Fibroblast of lung (primary cell): ENCODE measurements at regions not wholly inside any gene's neighbourhood (a gene's known extent, or its start where the extent isn't known, plus 50 kb on each side); places are given as distances from the start of the nearest gene placed in this dataset.

ENCODE experiments used
- DNase-seq, 2 donors: peaks; one replicate each; pipeline versions ENCODE4 v3.0.0 to v3.0.0-alpha.2; 2010; ENCODE audit warnings: low read depth in 2 of 2
- H2AFZ ChIP-seq: 2 replicates; pipeline ENCODE4 v1.5.1; 2012; ENCODE audit warnings: low read length, control low read depth, inconsistent platforms
- H3K27ac ChIP-seq: 2 replicates; pipeline ENCODE4 v1.5.1; 2011; ENCODE audit warnings: low read length, control low read depth; ENCODE audit not compliant: insufficient read depth
- H3K27me3 ChIP-seq: 2 replicates; pipeline ENCODE4 v1.5.1; 2011; ENCODE audit warnings: mild to moderate bottlenecking, low read length; ENCODE audit not compliant: control insufficient read depth, insufficient read depth
- H3K36me3 ChIP-seq: 2 replicates; pipeline ENCODE4 v1.5.1; 2011; ENCODE audit warnings: low read length; ENCODE audit not compliant: control insufficient read depth, insufficient read depth
- H3K4me1 ChIP-seq: 2 replicates; pipeline ENCODE4 v1.5.1; 2011; ENCODE audit warnings: low read length; ENCODE audit not compliant: control insufficient read depth, insufficient read depth; ENCODE audit errors: extremely low read depth
- H3K4me2 ChIP-seq: 2 replicates; pipeline ENCODE4 v1.5.1; 2011; ENCODE audit warnings: low read length, control low read depth; ENCODE audit not compliant: insufficient read depth; ENCODE audit errors: extremely low read depth
- H3K4me3 ChIP-seq, 4 experiments: fragments of 200-600 bp in 1 of 4; sonication (generic) in 1 of 4; replicated peaks in 1 of 4; 2 replicates each; pipeline ENCODE4 v1.5.1; 2011 to 2016; ENCODE audit warnings: low read length in 4 of 4, low read depth in 3 of 4, mild to moderate bottlenecking in 3 of 4, control low read depth in 2 of 4, inconsistent platforms in 1 of 4, mixed read lengths in 1 of 4; ENCODE audit not compliant: insufficient read depth in 1 of 4; ENCODE audit errors: control extremely low read depth in 1 of 4
- H3K79me2 ChIP-seq: 2 replicates; pipeline ENCODE4 v1.5.1; 2012; ENCODE audit warnings: mild to moderate bottlenecking, low read length, inconsistent platforms; ENCODE audit not compliant: control insufficient read depth, insufficient read depth
- H3K9ac ChIP-seq: 2 replicates; pipeline ENCODE4 v1.5.1; 2011; ENCODE audit warnings: mild to moderate bottlenecking, low read length, control low read depth; ENCODE audit not compliant: insufficient read depth
- H3K9me3 ChIP-seq: 2 replicates; pipeline ENCODE4 v1.5.1; 2012; ENCODE audit warnings: low read depth, low read length; ENCODE audit not compliant: control insufficient read depth, insufficient read depth
- H4K20me1 ChIP-seq: 2 replicates; pipeline ENCODE4 v1.5.1; 2011; ENCODE audit warnings: low read length; ENCODE audit not compliant: control insufficient read depth, insufficient read depth; ENCODE audit errors: extremely low read depth
- EZH2 ChIP-seq: IDR thresholded peaks from 2 replicates; pipeline ENCODE4 v1.5.1; 2012; ENCODE audit warnings: low read length, control low read depth, mild to moderate bottlenecking; ENCODE audit errors: missing control alignments
- TF ChIP-seq, protein P1 (sequence below), 2 donors: IDR thresholded peaks in 1 of 2; conservative IDR thresholded peaks in 1 of 2; 1 replicate in 1 of 2; 2 replicates in 1 of 2; pipeline ENCODE4 v1.5.1; 2011 to 2012; ENCODE audit warnings: low read length in 2 of 2, control low read depth in 1 of 2, inconsistent platforms in 1 of 2, low read depth in 1 of 2, mild to moderate bottlenecking in 1 of 2

GRCh38 chr9:105911104-105911911 lies 217.0 kb downstream of the TMEM38B start:
- Histone ChIP-seq H3K4me2 (no peak overlapping the region), H3K4me3 (no peak overlapping the region), H3K27ac (no peak overlapping the region), H3K27me3 (no peaks in the 10 kb centered on the region), H3K36me3 (no peaks in the 10 kb centered on the region), H4K20me1 (no peaks in the 10 kb centered on the region), H3K79me2 (no peaks in the 10 kb centered on the region), H3K4me1 (no peaks in the 10 kb centered on the region), H2AFZ (no peak overlapping the region), H3K9me3 (no peaks in the 10 kb centered on the region), H3K9ac (no peak overlapping the region)
- peak in 1 of 2 donors; percentile 40 for DNase-seq
- no peak for TF ChIP-seq EZH2
- TF ChIP-seq, protein P1, sequence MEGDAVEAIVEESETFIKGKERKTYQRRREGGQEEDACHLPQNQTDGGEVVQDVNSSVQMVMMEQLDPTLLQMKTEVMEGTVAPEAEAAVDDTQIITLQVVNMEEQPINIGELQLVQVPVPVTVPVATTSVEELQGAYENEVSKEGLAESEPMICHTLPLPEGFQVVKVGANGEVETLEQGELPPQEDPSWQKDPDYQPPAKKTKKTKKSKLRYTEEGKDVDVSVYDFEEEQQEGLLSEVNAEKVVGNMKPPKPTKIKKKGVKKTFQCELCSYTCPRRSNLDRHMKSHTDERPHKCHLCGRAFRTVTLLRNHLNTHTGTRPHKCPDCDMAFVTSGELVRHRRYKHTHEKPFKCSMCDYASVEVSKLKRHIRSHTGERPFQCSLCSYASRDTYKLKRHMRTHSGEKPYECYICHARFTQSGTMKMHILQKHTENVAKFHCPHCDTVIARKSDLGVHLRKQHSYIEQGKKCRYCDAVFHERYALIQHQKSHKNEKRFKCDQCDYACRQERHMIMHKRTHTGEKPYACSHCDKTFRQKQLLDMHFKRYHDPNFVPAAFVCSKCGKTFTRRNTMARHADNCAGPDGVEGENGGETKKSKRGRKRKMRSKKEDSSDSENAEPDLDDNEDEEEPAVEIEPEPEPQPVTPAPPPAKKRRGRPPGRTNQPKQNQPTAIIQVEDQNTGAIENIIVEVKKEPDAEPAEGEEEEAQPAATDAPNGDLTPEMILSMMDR (conservative IDR thresholded peaks at IDR 0.05 in 1 of 2, IDR thresholded peaks at IDR 0.05 in 1 of 2; ENCODE audit: low read depth in 1 of 2, low read length in 2 of 2) = no peak

DNA sequence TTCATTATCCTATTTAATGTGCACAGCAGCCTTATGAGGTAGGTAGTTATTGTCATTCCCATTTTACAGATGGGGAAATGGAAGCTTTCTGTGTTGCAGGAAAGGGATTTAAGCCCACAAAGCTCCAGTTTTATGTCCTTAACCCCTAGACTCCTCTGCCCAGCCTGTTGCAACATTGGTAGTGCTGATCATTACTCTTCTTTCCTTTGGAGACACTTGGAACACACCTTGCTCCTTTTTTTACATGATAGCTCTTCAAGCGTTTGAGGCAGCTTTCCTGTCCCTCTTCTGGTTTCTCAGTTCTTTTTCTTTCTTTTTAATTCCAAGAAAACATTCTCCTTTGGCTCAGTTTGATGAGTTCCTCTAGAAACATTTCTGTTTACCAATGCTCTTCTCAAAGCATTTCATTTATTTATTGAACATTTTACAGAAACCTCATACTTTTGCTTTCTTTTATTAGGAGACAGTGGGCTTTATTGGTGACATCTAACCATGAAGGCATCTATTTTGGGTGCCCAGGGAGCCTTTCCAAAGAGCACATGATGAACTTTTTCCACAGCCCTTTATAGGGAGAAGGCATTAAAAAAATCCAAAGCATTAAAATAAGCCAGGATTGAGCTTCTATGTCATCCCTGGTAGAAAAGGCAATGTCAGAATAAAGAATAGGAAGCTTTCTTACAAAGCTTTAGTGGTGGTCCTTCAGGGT lies 218.0 kb downstream of the TMEM38B start:
- H3K27me3 ChIP-seq = no peaks in the 10 kb centered on the region
- no peak for DNase-seq
- H3K9ac ChIP-seq = no peak overlapping the region
- no peak overlapping the region for H2AFZ ChIP-seq
- H3K27ac ChIP-seq = no peak overlapping the region
- no peak overlapping the region for H3K4me3 ChIP-seq
- TF ChIP-seq EZH2 = no peak
- H3K9me3 ChIP-seq = no peaks in the 10 kb centered on the region
- H4K20me1 ChIP-seq = no peaks in the 10 kb centered on the region
- no peaks in the 10 kb centered on the region for H3K79me2 ChIP-seq
- H3K36me3 ChIP-seq = no peaks in the 10 kb centered on the region
- H3K4me1 ChIP-seq = no peaks in the 10 kb centered on the region
- no peak overlapping the region for H3K4me2 ChIP-seq

- no peak overlapping the region for H2AFZ ChIP-seq
- DNase-seq = no peak
- no peak for TF ChIP-seq EZH2
- TF ChIP-seq, protein P1 (conservative IDR thresholded peaks at IDR 0.05 in 1 of 2, IDR thresholded peaks at IDR 0.05 in 1 of 2; ENCODE audit: low read depth in 1 of 2, low read length in 2 of 2) = no peak
- H3K9ac ChIP-seq = no peak overlapping the region
- H3K79me2 ChIP-seq = no peaks in the 10 kb centered on the region
- H3K27me3 ChIP-seq = no peaks in the 10 kb centered on the region
- no peaks in the 10 kb centered on the region for H4K20me1 ChIP-seq
- no peak overlapping the region for H3K4me3 ChIP-seq
- H3K9me3 ChIP-seq = no peaks in the 10 kb centered on the region
- no peaks in the 10 kb centered on the region for H3K36me3 ChIP-seq
- no peaks in the 10 kb centered on the region for H3K4me1 ChIP-seq
- H3K4me2 ChIP-seq = no peak overlapping the region
- H3K27ac ChIP-seq = no peak overlapping the region
Measured at GRCh38 chr9:105912863-105913516, 218.6 kb downstream of the TMEM38B start.
